Testis (tissue), 2 donors: ENCODE measurements at regions not wholly inside any gene's neighbourhood (a gene's known extent, or its start where the extent isn't known, plus 50 kb on each side); places are given as distances from the start of the nearest gene placed in this dataset.
A peak's percentile ranks its signal among the peaks of the same experiment; 100 is the strongest.

Source experiments
- DNase-seq: peaks from one replicate; pipeline ENCODE4 v3.0.0-alpha.2; 2019
- H3K27ac ChIP-seq, 2 donors: fragments of 200-600 bp; sonication (generic); one replicate each; pipeline ENCODE4 v1.5.1; 2019
- H3K27me3 ChIP-seq: fragments of 200-600 bp; sonication (generic); one replicate; pipeline ENCODE4 v1.5.1; 2019
- H3K36me3 ChIP-seq: fragments of 200-600 bp; sonication (generic); one replicate; pipeline ENCODE4 v1.5.1; 2017; ENCODE audit warnings: low read depth; ENCODE audit errors: missing control alignments
- H3K4me1 ChIP-seq: fragments of 200-600 bp; sonication (generic); one replicate; pipeline ENCODE4 v1.5.1; 2019
- H3K4me3 ChIP-seq, 2 donors: fragments of 200-600 bp; sonication (generic); one replicate each; pipeline ENCODE4 v1.5.1; 2017 to 2019
- H3K9me3 ChIP-seq: fragments of 200-600 bp; sonication (generic); one replicate; pipeline ENCODE4 v1.5.1; 2017
- POLR2A ChIP-seq: fragments of 450-650 bp; IDR thresholded peaks from one replicate; pipeline ENCODE4 v1.6.1; 2017; ENCODE audit warnings: antibody characterized with exemption, mild to moderate bottlenecking, moderate library complexity
- WGBS, 2 donors: methylation state at CpG; one replicate each; pipeline ENCODE4 v1.1.5; 2018; 5-methylcytosine and 5-hydroxymethylcytosine counted together
- intact Hi-C: fragments of 100-400 bp; cut with DNase I; formaldehyde crosslinking; loops from one replicate; pipeline ENCODE4 v1.15.1; 2023; ENCODE audit warnings: low total_unique reads
- TF ChIP-seq, protein P1 (sequence below), 3 experiments: fragments of 450-650 bp in 2 of 3; fragments of 200-600 bp in 1 of 3; sonication (generic) in 1 of 3; IDR thresholded peaks; one replicate each; pipeline ENCODE4 v1.5.1; 2016 to 2019; ENCODE audit warnings: antibody characterized with exemption in 3 of 3, mild to moderate bottlenecking in 2 of 3, moderate library complexity in 1 of 3

DNA sequence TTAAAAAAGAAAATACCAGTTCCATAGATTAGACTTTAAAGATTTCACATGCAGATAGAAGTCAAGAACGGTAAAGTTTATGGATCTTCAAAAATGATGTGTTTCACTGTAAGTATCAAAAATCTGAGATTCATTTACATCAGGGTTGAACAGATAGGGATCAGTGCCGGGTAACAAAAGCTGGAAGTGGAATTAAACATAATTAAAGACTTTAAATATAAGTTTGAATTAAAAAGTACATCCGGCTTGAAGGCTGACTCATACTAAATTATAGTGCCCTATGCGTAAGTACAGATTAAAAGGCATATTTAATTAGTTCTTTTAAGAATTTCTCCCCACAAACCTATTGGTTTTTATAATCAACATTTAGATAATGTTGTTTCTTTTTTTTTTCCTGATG is 312.7 kb downstream of the PRL start:
- DNase-seq: no peak
- 80 to 87% methylated on average over 4 of the region's 4 CpGs for WGBS, 2 donors

DNA sequence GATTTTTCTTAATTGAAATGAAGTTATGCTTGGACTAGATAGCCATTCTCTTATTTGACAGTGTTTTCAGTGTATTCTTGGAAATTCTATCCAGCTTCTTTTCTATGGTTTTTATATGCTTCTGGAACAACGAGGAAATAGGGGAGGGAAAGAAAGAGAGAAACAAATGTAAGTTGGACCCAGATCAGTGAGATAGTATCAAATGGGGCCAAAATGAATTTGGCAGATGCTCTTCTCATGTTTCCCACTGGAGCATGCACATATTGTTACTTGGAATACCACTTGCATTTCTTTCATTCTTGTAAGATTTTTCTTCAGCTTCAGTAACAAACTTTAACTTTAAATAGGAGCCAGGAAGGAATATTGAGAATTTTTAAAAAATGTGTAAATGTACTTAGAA is 312.3 kb downstream of the PRL start:
- no peak overlapping the region for H3K27ac ChIP-seq
- no peak for DNase-seq
- no peak overlapping the region for H3K4me3 ChIP-seq
- 33 to 40% methylated on average over 1 of the region's 1 CpG for WGBS, 2 donors
- H3K27me3 ChIP-seq: no peaks in the 10 kb centered on the region
- H3K36me3 ChIP-seq: no peaks in the 10 kb centered on the region
- no peak for TF ChIP-seq POLR2A
- TF ChIP-seq, protein P1, sequence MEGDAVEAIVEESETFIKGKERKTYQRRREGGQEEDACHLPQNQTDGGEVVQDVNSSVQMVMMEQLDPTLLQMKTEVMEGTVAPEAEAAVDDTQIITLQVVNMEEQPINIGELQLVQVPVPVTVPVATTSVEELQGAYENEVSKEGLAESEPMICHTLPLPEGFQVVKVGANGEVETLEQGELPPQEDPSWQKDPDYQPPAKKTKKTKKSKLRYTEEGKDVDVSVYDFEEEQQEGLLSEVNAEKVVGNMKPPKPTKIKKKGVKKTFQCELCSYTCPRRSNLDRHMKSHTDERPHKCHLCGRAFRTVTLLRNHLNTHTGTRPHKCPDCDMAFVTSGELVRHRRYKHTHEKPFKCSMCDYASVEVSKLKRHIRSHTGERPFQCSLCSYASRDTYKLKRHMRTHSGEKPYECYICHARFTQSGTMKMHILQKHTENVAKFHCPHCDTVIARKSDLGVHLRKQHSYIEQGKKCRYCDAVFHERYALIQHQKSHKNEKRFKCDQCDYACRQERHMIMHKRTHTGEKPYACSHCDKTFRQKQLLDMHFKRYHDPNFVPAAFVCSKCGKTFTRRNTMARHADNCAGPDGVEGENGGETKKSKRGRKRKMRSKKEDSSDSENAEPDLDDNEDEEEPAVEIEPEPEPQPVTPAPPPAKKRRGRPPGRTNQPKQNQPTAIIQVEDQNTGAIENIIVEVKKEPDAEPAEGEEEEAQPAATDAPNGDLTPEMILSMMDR (IDR thresholded peaks at IDR 0.05): no peak
- H3K9me3 ChIP-seq: no peaks in the 10 kb centered on the region
- H3K4me1 ChIP-seq: peaks cover 7% of the 10 kb centered on the region
- intact Hi-C loops: no loop called here

More for the DNA sequence above, 312.7 kb downstream of the PRL start:
- no peak for TF ChIP-seq POLR2A
- TF ChIP-seq, protein P1 (IDR thresholded peaks at IDR 0.05): no peak
- Histone ChIP-seq H3K36me3 (no peaks in the 10 kb centered on the region), H3K27me3 (no peaks in the 10 kb centered on the region), H3K4me3 (no peak overlapping the region), H3K4me1 (peaks cover 7% of the 10 kb centered on the region), H3K9me3 (no peaks in the 10 kb centered on the region), H3K27ac (no peak overlapping the region)
- intact Hi-C loops: no loop called here

DNA sequence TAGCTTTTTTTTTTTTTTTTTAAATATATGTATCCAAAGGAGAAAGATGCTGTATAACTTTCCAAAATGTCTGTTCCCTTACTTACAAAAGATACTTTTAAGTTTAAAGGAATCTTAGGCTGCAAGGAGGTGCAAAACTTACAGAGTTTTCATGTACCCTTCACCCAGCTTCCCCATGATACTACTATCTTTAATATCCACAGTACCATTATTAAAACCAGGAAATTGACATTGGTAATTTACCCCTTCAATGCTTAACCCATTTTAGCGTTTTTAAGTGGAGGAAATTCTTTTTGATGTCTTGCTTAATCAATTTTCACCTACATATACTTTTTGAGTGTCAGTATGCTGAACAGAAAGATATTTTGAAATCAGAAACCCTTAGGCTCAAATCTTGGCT is 310.9 kb downstream of the PRL start:
- Histone ChIP-seq H3K4me3 (no peak overlapping the region), H3K4me1 (peaks cover 7% of the 10 kb centered on the region), H3K27me3 (no peaks in the 10 kb centered on the region), H3K36me3 (no peaks in the 10 kb centered on the region), H3K27ac (no peak overlapping the region), H3K9me3 (no peaks in the 10 kb centered on the region)
- intact Hi-C loops: no loop called here
- TF ChIP-seq POLR2A: no peak
- TF ChIP-seq, protein P1 (IDR thresholded peaks at IDR 0.05): no peak
- no peak for DNase-seq
- WGBS, 2 donors: 76 to 88% methylated on average over 1 of the region's 1 CpG

DNA sequence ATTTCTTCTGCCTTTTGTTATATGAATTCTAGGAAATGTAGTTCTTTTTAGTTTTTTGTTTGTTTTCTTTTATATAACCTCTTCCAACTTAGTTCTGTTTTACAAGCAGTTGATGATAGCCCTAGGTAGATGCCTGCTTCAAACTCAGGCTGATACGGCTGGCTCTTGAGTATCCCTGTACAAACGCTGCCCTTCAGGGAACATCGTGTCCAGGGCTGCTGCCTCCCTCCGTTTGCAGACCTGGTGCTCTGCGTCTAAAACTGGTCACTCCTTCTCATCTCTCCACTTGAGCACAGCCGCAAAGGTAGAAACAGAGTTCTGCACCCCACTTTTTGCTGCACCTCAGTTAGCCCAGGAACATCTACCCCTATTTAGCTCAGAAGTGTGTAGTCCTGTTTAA is 310.1 kb downstream of the PRL start:
- intact Hi-C loops: no loop called here
- Histone ChIP-seq H3K27me3 (no peaks in the 10 kb centered on the region), H3K4me3 (no peak overlapping the region), H3K4me1 (peaks cover 7% of the 10 kb centered on the region), H3K9me3 (no peaks in the 10 kb centered on the region), H3K36me3 (no peaks in the 10 kb centered on the region), H3K27ac (peak overlapping the region in 1 of 2 donors; percentile 28)
- peak; percentile 17 for DNase-seq
- TF ChIP-seq, protein P1 (IDR thresholded peaks at IDR 0.05): no peak
- TF ChIP-seq POLR2A: no peak
- WGBS, 2 donors: 15 to 41% methylated on average over 6 of the region's 6 CpGs

DNA sequence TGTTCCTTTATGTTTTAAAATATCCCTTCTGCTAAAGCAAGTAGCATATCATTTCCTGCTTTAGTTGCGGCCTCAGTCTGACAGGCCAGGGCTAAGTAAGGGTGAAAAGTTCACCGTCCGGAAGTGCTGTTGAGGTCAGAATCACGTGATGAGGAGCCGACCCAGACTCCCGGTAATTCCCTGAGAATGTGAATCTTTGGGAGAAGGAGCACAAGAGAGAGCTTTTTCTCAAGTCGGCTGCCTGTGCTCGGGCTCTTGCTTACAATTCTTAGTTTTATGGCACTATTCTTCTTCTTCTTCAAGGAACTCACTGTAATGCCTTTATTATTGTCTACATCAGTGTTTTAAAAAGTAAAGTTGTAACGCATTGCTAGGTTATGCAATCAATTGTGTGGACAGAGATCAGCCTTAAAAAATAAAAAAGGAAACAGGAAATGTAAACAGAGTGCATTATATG is 309.3 kb downstream of the PRL start:
- DNase-seq: peak; percentile 85
- intact Hi-C loops: no loop called here
- Histone ChIP-seq H3K4me1 (peaks cover 7% of the 10 kb centered on the region), H3K36me3 (no peaks in the 10 kb centered on the region), H3K27ac (peak overlapping the region in 1 of 2 donors; percentile 28), H3K9me3 (no peaks in the 10 kb centered on the region), H3K4me3 (peak overlapping the region in 1 of 2 donors; percentile 18), H3K27me3 (no peaks in the 10 kb centered on the region)
- WGBS, 2 donors: 1 to 2% methylated on average over 9 of the region's 9 CpGs
- TF ChIP-seq POLR2A: no peak
- TF ChIP-seq, protein P1 (IDR thresholded peaks at IDR 0.05): no peak
